ENCODE measurements at regions not wholly inside any gene's neighbourhood (a gene's known extent, or its start where the extent isn't known, plus 50 kb on each side); places are given as distances from the start of the nearest gene placed in this dataset.

GRCh38 chr15:95512906-95513305 is 817.6 kb upstream of the NR2F2 start:
- DNase-seq (ENCODE audit: extremely low read depth in 1 of 2, low read depth in 1 of 2): no peak

- DNase-seq (ENCODE audit: extremely low read depth in 1 of 2, low read depth in 1 of 2): no peak
Observed at GRCh38 chr15:95519887-95520286, 810.6 kb upstream of the NR2F2 start.

GRCh38 chr15:95520511-95520910 is 810.0 kb upstream of the NR2F2 start:
- no peak for DNase-seq (ENCODE audit: extremely low read depth in 1 of 2, low read depth in 1 of 2)

GRCh38 chr15:95520922-95521321 is 809.6 kb upstream of the NR2F2 start:
- DNase-seq (ENCODE audit: extremely low read depth in 1 of 2, low read depth in 1 of 2): no peak

- DNase-seq (ENCODE audit: extremely low read depth in 1 of 2, low read depth in 1 of 2): no peak
Observed at GRCh38 chr15:95522533-95522932, 808.0 kb upstream of the NR2F2 start.

GRCh38 chr15:95528920-95529319 is 801.6 kb upstream of the NR2F2 start:
- no peak for DNase-seq (ENCODE audit: extremely low read depth in 1 of 2, low read depth in 1 of 2)

GRCh38 chr15:95536638-95537037 is 793.9 kb upstream of the NR2F2 start:
- no peak for DNase-seq (ENCODE audit: extremely low read depth in 1 of 2, low read depth in 1 of 2)

GRCh38 chr15:95538693-95539092 is 791.8 kb upstream of the NR2F2 start:
- no peak for DNase-seq (ENCODE audit: extremely low read depth in 1 of 2, low read depth in 1 of 2)

- no peak for DNase-seq (ENCODE audit: extremely low read depth in 1 of 2, low read depth in 1 of 2)
Observed at GRCh38 chr15:95541301-95541700, 789.2 kb upstream of the NR2F2 start.

- DNase-seq (ENCODE audit: extremely low read depth in 1 of 2, low read depth in 1 of 2): no peak
Observed at GRCh38 chr15:95549168-95549738, 781.2 kb upstream of the NR2F2 start.

- no peak for DNase-seq (ENCODE audit: extremely low read depth in 1 of 2, low read depth in 1 of 2)
Observed at GRCh38 chr15:95550702-95551101, 779.8 kb upstream of the NR2F2 start.

GRCh38 chr15:95556225-95556624 is 774.3 kb upstream of the NR2F2 start:
- DNase-seq (ENCODE audit: extremely low read depth in 1 of 2, low read depth in 1 of 2): no peak

- no peak for DNase-seq (ENCODE audit: extremely low read depth in 1 of 2, low read depth in 1 of 2)
Observed at GRCh38 chr15:95556866-95557225, 773.7 kb upstream of the NR2F2 start.

- DNase-seq (ENCODE audit: extremely low read depth in 1 of 2, low read depth in 1 of 2): no peak
Observed at GRCh38 chr15:95557226-95558046, 773.1 kb upstream of the NR2F2 start.

- no peak for DNase-seq (ENCODE audit: extremely low read depth in 1 of 2, low read depth in 1 of 2)
Observed at GRCh38 chr15:95558131-95558530, 772.4 kb upstream of the NR2F2 start.

GRCh38 chr15:95558916-95559315 is 771.6 kb upstream of the NR2F2 start:
- no peak for DNase-seq (ENCODE audit: extremely low read depth in 1 of 2, low read depth in 1 of 2)

- DNase-seq (ENCODE audit: extremely low read depth in 1 of 2, low read depth in 1 of 2): no peak
Observed at GRCh38 chr15:95559875-95560394, 770.6 kb upstream of the NR2F2 start.

- no peak for DNase-seq (ENCODE audit: extremely low read depth in 1 of 2, low read depth in 1 of 2)
Observed at GRCh38 chr15:95561463-95561862, 769.0 kb upstream of the NR2F2 start.

- DNase-seq (ENCODE audit: extremely low read depth in 1 of 2, low read depth in 1 of 2): no peak
Observed at GRCh38 chr15:95563634-95564033, 766.9 kb upstream of the NR2F2 start.

GRCh38 chr15:95565016-95565600 is 765.4 kb upstream of the NR2F2 start:
- no peak for DNase-seq (ENCODE audit: extremely low read depth in 1 of 2, low read depth in 1 of 2)

- DNase-seq (ENCODE audit: extremely low read depth in 1 of 2, low read depth in 1 of 2): no peak
Observed at GRCh38 chr15:95565690-95566089, 764.8 kb upstream of the NR2F2 start.

GRCh38 chr15:95567686-95568085 is 762.8 kb upstream of the NR2F2 start:
- no peak for DNase-seq (ENCODE audit: extremely low read depth in 1 of 2, low read depth in 1 of 2)
